HepG2 (cell line): ENCODE measurements at regions not wholly inside any gene's neighbourhood (a gene's known extent, or its start where the extent isn't known, plus 50 kb on each side); places are given as distances from the start of the nearest gene placed in this dataset.

Experiments used
- ATAC-seq: fragments of 200-7000 bp; cut with Tn5 transposase; 3 replicates; pipeline ENCODE4 v1.9.1; 2020; ENCODE audit warnings: mild to moderate bottlenecking, moderate library complexity
- BruUV-seq: library from RNA; stranded (reverse); fragments of 400-500 nt; replicated peaks from 2 replicates; lab custom pipeline; 2021; lab: Mats Ljungman, UMichigan
- CTCF ChIA-PET: fragments of 300-600 bp; formaldehyde crosslinking; extraction: SDS; loops from one replicate; lab custom pipeline; 2021; ENCODE audit warnings: low total read pairs, inconsistent platforms, low intra/inter-chr PET ratio; lab: Yijun Ruan, JAX
- POLR2A ChIA-PET: fragments of 350-600 bp; sonication (Branson Sonifier 250); formaldehyde crosslinking; loops from one replicate; lab custom pipeline; 2020; ENCODE audit warnings: antibody characterized with exemption, inconsistent platforms; lab: Yijun Ruan, JAX
- DNase-seq: peaks from one replicate; pipeline ENCODE4 v3.0.0-alpha.2; 2015; ENCODE audit warnings: low spot score
- FAIRE-seq: peaks from 3 replicates; lab custom pipeline; 2011; peaks lifted over from hg19 to GRCh38; lab: Jason Lieb, UNC
- H2AFZ ChIP-seq: one replicate; pipeline ENCODE4 v1.6.1; 2011; ENCODE audit warnings: low read length, inconsistent platforms
- H3K27ac ChIP-seq: fragments of 300-600 bp; 3 replicates; pipeline ENCODE4 v1.8.0; 2011; ENCODE audit warnings: mixed run types, mild to moderate bottlenecking, mixed read lengths, low read length, inconsistent platforms; ENCODE audit not compliant: insufficient read depth; ENCODE audit errors: extremely low read length
- H3K27me3 ChIP-seq, 2 experiments: fragments of 200-600 bp in 1 of 2; 2 replicates in 1 of 2; 3 replicates in 1 of 2; pipeline versions ENCODE4 v1.6.0 to v1.8.0; 2011; ENCODE audit warnings: low read length in 2 of 2, mild to moderate bottlenecking in 2 of 2, moderate library complexity in 2 of 2, inconsistent platforms in 1 of 2; ENCODE audit not compliant: insufficient read depth in 2 of 2, control insufficient read depth in 1 of 2
- H3K36me3 ChIP-seq, 2 experiments: fragments of 200-600 bp in 1 of 2; replicated peaks in 1 of 2; 2 replicates in 1 of 2; 3 replicates in 1 of 2; pipeline versions ENCODE4 v1.5.1 to v1.8.0; 2011; ENCODE audit warnings: low read length in 2 of 2, inconsistent platforms in 1 of 2; ENCODE audit not compliant: insufficient read depth in 2 of 2, control insufficient read depth in 1 of 2
- H3K4me1 ChIP-seq: 2 replicates; pipeline ENCODE4 v1.5.1; 2012; ENCODE audit warnings: low read length, inconsistent platforms; ENCODE audit not compliant: insufficient read depth
- H3K4me2 ChIP-seq: 2 replicates; pipeline ENCODE4 v1.6.0; 2011; ENCODE audit warnings: low read depth, low read length, inconsistent platforms
- H3K4me3 ChIP-seq, 3 experiments: fragments of 200-600 bp in 1 of 3; sonication (generic), shearing (Covaris generic) in 1 of 3; replicated peaks in 1 of 3; 2 replicates each; pipeline ENCODE4 v1.5.1; 2011 to 2016; ENCODE audit warnings: low read length in 3 of 3, inconsistent platforms in 2 of 3, low read depth in 2 of 3, mild to moderate bottlenecking in 2 of 3, control low read depth in 1 of 3, mixed read lengths in 1 of 3; ENCODE audit not compliant: insufficient read depth in 1 of 3
- H3K79me2 ChIP-seq: one replicate; pipeline ENCODE4 v1.6.1; 2011; ENCODE audit warnings: low read length, inconsistent platforms; ENCODE audit not compliant: insufficient read depth
- H3K9ac ChIP-seq: 2 replicates; pipeline ENCODE4 v1.6.0; 2011; ENCODE audit warnings: mild to moderate bottlenecking, low read depth, low read length, inconsistent platforms; ENCODE audit not compliant: insufficient read depth
- H3K9me3 ChIP-seq: 2 replicates; pipeline ENCODE4 v1.5.1; 2012; ENCODE audit warnings: mild to moderate bottlenecking, low read length
- H4K20me1 ChIP-seq: 2 replicates; pipeline ENCODE4 v1.6.0; 2011; ENCODE audit warnings: inconsistent platforms, mild to moderate bottlenecking, low read length, moderate library complexity; ENCODE audit not compliant: insufficient read depth
- ATF1 ChIP-seq: IDR thresholded peaks from 2 replicates; pipeline ENCODE4 v1.6.1; 2016; ENCODE audit warnings: mild to moderate bottlenecking, control low read depth
- CBX5 ChIP-seq: sonication (generic); formaldehyde crosslinking; IDR thresholded peaks from 2 replicates; pipeline ENCODE4 v1.4.0; 2020; ENCODE audit warnings: missing genetic modification reagents, borderline replicate concordance
- ETV5 ChIP-seq: IDR thresholded peaks from 2 replicates; pipeline ENCODE4 v1.6.1; 2018; ENCODE audit warnings: missing biosample characterization, missing genetic modification reagents, inconsistent platforms, borderline replicate concordance
- TBP ChIP-seq: sonication (generic); formaldehyde crosslinking; IDR thresholded peaks from 2 replicates; pipeline ENCODE4 v1.5.0; 2020; ENCODE audit warnings: missing genetic modification reagents
- TBX2 ChIP-seq: sonication (generic); formaldehyde crosslinking; IDR thresholded peaks from 2 replicates; pipeline ENCODE4 v1.5.0; 2020; ENCODE audit warnings: missing genetic modification reagents, mild to moderate bottlenecking, borderline replicate concordance
- ZNF672 ChIP-seq: sonication (generic); formaldehyde crosslinking; IDR thresholded peaks from 2 replicates; pipeline ENCODE4 v1.8.1; 2022; ENCODE audit warnings: missing genetic modification reagents
- ZNF75D ChIP-seq: sonication (generic); formaldehyde crosslinking; IDR thresholded peaks from 2 replicates; pipeline ENCODE4 v1.8.1; 2023; ENCODE audit warnings: missing genetic modification reagents, mild to moderate bottlenecking, borderline replicate concordance
- ZZZ3 ChIP-seq: sonication (generic); formaldehyde crosslinking; IDR thresholded peaks from 2 replicates; pipeline ENCODE4 v1.4.0; 2020; ENCODE audit warnings: missing genetic modification reagents, mild to moderate bottlenecking, borderline replicate concordance
- WGBS: methylation state at CpG from one replicate; pipeline ENCODE4 v1.1.6; 2017; ENCODE audit warnings: low lambda C conversion rate; 5-methylcytosine and 5-hydroxymethylcytosine counted together
- in situ Hi-C: cut with HindIII; loops from 2 replicates; pipeline ENCODE4 v1.10.0; 2017; ENCODE audit warnings: low pct_unique_long_range_greater_than_20kb; ENCODE audit not compliant: extremely low pct_ligation_motif_present
- intact Hi-C: fragments of 100-400 bp; cut with micrococcal nuclease; formaldehyde crosslinking; loops from one replicate; pipeline ENCODE4 v1.10.0; 2022; ENCODE audit not compliant: unreplicated experiment
- TF ChIP-seq, protein P1 (sequence below): sonication (generic); formaldehyde crosslinking; IDR thresholded peaks from 2 replicates; pipeline ENCODE4 v1.4.0; 2020; ENCODE audit warnings: missing genetic modification reagents, mild to moderate bottlenecking, borderline replicate concordance
- TF ChIP-seq, protein P2 (sequence below): sonication (generic); formaldehyde crosslinking; IDR thresholded peaks from 2 replicates; pipeline ENCODE4 v1.9.0; 2022; ENCODE audit warnings: low read depth, missing genetic modification reagents
- TF ChIP-seq, protein P3 (sequence below): sonication (generic); formaldehyde crosslinking; conservative IDR thresholded peaks from 2 replicates; pipeline ENCODE4 v1.8.0; 2022; ENCODE audit warnings: missing genetic modification reagents

DNA sequence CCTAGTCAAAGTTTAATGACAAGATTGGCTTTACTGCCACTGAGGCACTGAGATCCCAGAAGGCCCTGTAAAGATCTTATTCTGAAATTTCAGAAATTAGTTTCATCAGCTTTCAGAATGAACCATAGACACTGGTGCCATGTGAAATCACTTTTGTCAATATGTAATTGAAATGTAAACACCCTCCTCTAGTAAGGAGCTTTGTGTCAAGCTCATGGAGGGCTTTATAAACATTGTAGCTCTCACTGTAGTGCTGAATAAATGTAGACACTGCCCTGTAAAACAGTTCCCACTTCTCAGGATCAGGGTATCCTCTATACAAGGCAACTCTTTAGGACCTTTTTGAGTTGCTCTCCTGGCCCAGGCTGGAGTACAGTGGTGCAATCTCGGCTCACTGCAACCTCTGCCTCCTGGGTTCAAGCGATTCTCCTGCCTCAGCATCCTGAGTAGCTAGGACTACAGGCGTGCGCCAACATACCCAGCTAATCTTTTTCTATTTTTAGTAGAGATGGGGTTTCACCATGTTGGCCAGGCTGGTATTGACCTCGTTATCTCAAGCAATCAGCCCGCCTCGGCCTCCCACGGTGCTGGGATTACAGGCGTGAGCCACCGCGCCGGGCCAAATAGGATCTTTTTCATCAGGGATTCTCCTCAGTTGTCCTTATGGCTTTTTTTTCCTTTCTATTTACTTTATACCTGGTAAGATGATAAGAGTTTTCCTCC, 1823.9 kb upstream of the CDH9 start (continued):
- TF ChIP-seq, protein P1, sequence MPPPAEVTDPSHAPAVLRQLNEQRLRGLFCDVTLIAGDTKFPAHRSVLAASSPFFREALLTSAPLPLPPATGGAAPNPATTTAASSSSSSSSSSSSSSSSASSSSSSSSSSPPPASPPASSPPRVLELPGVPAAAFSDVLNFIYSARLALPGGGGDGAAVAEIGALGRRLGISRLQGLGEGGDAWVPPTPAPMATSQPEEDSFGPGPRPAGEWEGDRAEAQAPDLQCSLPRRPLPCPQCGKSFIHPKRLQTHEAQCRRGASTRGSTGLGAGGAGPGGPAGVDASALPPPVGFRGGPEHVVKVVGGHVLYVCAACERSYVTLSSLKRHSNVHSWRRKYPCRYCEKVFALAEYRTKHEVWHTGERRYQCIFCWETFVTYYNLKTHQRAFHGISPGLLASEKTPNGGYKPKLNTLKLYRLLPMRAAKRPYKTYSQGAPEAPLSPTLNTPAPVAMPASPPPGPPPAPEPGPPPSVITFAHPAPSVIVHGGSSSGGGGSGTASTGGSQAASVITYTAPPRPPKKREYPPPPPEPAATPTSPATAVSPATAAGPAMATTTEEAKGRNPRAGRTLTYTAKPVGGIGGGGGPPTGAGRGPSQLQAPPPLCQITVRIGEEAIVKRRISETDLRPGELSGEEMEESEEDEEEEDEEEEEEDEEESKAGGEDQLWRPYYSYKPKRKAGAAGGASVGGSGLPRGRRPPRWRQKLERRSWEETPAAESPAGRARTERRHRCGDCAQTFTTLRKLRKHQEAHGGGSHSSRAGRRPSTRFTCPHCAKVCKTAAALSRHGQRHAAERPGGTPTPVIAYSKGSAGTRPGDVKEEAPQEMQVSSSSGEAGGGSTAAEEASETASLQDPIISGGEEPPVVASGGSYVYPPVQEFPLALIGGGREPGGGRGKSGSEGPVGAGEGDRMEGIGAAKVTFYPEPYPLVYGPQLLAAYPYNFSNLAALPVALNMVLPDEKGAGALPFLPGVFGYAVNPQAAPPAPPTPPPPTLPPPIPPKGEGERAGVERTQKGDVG, result no peak

DNA sequence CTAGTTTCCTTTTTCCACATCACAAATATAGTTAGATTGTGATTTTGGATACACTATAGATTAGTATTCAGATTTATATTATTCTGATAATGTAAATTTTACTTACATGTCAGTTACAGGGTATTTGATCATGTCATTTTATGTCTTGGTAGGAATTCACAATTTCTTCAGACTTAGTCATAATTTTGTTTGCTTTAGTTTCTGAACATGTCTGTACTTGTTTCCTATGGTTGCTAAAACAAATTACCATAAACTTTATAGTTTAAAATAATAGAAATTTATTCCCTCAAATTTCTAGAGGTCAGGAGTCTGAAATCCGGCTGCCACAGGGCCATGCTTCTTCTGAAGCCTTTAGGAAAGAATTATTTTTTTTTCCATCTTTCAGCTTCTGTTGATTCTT, 1817.2 kb upstream of the CDH9 start:
- in situ Hi-C loops, result no loop called here
- Histone ChIP-seq H3K27me3 (no peaks in the 10 kb centered on the region), H3K9ac (no peak overlapping the region), H3K9me3 (no peaks in the 10 kb centered on the region), H3K4me2 (no peak overlapping the region), H3K27ac (no peak overlapping the region), H4K20me1 (no peaks in the 10 kb centered on the region), H2AFZ (no peak overlapping the region), H3K79me2 (no peaks in the 10 kb centered on the region), H3K36me3 (no peaks in the 10 kb centered on the region), H3K4me3 (no peak overlapping the region), H3K4me1 (no peaks in the 10 kb centered on the region)
- intact Hi-C loops, result no loop called here
- 0% methylated on average over 1 of the region's 1 CpG for WGBS
- CTCF ChIA-PET, result no interaction called here
- DNase-seq (no peak), ATAC-seq (no peak), FAIRE-seq (no peak)
- POLR2A ChIA-PET, result no interaction called here
- BruUV-seq, result no TSS peak
- no peak for TF ChIP-seq ZNF672 (CRISPR knock-in tag)
- no peak for TF ChIP-seq TBX2 (CRISPR knock-in tag)
- TF ChIP-seq, protein P2, sequence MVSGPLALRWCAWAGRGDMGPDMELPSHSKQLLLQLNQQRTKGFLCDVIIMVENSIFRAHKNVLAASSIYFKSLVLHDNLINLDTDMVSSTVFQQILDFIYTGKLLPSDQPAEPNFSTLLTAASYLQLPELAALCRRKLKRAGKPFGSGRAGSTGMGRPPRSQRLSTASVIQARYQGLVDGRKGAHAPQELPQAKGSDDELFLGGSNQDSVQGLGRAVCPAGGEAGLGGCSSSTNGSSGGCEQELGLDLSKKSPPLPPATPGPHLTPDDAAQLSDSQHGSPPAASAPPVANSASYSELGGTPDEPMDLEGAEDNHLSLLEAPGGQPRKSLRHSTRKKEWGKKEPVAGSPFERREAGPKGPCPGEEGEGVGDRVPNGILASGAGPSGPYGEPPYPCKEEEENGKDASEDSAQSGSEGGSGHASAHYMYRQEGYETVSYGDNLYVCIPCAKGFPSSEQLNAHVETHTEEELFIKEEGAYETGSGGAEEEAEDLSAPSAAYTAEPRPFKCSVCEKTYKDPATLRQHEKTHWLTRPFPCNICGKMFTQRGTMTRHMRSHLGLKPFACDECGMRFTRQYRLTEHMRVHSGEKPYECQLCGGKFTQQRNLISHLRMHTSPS (CRISPR knock-in tag), result no peak
- TF ChIP-seq, protein P3, sequence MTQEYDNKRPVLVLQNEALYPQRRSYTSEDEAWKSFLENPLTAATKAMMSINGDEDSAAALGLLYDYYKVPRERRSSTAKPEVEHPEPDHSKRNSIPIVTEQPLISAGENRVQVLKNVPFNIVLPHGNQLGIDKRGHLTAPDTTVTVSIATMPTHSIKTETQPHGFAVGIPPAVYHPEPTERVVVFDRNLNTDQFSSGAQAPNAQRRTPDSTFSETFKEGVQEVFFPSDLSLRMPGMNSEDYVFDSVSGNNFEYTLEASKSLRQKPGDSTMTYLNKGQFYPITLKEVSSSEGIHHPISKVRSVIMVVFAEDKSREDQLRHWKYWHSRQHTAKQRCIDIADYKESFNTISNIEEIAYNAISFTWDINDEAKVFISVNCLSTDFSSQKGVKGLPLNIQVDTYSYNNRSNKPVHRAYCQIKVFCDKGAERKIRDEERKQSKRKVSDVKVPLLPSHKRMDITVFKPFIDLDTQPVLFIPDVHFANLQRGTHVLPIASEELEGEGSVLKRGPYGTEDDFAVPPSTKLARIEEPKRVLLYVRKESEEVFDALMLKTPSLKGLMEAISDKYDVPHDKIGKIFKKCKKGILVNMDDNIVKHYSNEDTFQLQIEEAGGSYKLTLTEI (CRISPR knock-in tag), result no peak
- TF ChIP-seq ETV5 (CRISPR knock-in tag), result no peak
- TF ChIP-seq CBX5 (CRISPR knock-in tag), result no peak
- no peak for TF ChIP-seq ATF1 (CRISPR knock-in tag)
- no peak for TF ChIP-seq ZNF75D
- no peak for TF ChIP-seq ZZZ3 (CRISPR knock-in tag)
- TF ChIP-seq TBP (CRISPR knock-in tag), result no peak
